NCI-H1105 (cell line): ENCODE measurements at regions not wholly inside any gene's neighbourhood (a gene's known extent, or its start where the extent isn't known, plus 50 kb on each side); places are given as distances from the start of the nearest gene placed in this dataset.

Source experiments
- DNase-seq: peaks from one replicate; lab custom pipeline; 2025; lab: John Stamatoyannopoulos, UW

DNA sequence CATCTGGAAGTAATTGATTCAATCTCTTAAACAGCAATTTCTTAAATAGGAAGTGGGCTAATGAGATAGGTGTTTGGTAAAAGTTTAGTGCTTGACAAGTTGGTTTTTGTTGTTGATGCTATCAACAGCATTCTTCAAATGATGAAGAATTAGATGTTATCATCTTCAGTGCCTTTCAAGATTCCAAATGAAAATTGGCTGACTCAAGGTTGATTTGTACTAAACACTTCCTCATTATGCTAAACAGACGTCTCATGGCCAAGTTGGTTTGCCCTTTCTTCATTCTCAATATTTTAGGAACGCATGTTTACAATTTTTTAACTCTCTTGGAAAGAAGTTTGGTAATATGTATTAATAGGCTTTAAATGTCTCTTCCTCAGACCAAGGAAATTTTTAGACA is 86.0 kb downstream of the MID1IP1 start:
- no peak for DNase-seq

DNA sequence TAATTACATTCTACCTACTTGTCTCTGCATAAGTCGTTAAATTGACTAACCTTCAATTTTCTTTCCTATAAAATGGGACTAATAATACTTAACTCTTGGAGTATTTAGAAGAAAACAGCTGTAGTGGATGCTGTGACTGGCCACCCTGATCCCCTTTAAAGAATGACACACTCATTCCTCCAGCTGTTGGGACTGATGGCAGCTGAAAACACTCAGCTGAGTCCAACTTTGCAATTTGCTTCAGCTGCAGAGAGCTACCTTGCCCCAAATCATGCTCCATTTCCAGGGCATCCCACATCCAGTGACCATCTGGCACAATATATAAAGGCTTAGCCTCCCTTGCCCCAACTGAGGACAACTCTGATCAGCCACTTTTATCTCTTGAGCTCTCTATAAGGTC is 89.1 kb downstream of the MID1IP1 start:
- no peak for DNase-seq

DNA sequence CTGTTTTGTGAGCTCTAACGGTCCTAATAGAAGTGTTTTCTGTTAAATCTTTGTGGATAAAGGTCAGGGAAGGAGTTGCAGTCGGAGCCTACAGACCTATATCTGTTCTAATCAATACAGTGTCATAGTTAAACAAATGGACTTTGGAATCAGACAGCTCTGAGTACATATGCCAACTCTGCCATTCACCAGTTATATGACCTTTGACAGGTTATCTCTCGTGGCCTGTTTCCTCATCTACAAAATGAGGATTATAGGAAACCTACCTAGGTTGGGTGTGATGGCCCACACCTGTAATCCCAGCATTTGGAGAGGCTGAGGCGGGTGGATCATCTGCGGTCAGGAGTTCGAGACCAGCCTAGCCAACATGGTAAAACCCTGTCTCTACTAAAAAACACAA is 89.7 kb downstream of the MID1IP1 start:
- DNase-seq: no peak

DNA sequence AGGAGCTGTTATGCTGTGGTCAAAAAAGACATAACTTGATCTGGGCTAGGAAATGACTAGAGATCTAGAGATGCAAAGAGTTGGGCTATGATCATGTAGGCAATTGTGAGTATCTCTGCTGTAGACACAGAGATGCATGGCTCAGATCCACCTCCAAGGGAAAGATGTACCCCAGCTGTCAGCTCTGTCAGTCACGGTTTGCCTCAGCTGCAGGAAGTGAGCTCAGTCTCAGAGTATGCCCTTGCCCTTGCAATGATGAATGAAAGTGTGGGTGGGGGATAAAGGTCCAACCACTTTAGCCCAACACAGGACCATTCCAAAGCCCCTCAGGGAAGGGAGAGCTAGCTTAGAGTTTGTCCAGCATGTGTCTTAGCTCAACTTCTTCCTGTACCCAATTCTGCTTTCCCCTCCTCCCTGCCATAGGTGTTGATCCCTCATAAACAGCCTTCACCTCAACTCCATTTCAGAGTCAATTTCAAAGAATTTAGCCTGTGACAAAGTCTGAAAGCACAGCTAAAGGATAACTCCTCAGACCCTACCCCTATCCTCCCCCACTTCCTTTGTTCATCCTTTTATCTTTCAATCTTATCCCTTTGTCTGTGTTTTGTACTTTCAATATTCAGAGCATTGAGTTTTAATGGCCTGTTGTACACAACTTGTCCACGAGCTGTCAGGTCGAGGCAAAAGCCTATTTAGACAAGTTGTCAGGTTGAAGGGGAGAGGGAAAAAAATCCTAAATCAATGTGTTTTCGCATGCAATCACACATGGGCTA is 90.6 kb downstream of the MID1IP1 start:
- DNase-seq: no peak

DNA sequence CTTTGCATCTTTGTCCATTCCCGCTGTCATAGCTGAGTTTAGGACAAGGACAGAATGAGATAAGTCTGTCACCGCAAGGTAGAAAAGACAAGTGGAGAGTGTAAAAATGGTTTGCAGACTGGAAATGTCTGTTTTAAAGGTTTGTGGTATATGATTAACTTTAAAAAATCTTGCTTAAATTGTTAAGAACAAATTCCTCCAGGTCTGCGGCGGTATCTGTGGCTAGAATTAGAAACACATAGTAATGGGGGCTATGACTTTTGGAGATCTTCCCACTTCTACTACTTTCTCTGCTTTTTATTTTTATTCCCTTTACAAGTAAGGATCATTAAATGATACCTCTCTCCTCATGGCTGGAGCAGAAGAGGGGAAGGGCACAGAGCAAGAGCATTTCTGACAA is 92.2 kb downstream of the MID1IP1 start:
- no peak for DNase-seq

DNA sequence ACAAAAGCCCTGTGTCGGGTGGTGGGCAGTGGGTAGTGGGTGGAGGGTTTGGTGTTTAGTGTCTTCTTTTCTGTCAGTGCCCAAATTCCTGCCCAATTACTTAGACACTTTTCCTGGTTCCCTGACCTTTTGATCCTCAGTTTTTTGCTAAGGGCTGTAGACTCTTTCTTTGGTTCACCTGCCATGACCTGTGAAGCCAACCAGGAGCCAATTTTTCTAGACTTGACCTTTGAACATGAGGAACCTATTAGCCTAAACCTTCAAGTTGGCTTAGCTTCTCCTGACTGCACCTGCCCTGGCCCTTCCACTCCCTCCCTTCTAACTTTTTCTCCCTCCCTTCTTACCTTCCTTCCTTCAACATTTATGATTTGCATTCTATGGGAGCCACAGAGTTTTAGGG is 94.5 kb downstream of the MID1IP1 start:
- no peak for DNase-seq

DNA sequence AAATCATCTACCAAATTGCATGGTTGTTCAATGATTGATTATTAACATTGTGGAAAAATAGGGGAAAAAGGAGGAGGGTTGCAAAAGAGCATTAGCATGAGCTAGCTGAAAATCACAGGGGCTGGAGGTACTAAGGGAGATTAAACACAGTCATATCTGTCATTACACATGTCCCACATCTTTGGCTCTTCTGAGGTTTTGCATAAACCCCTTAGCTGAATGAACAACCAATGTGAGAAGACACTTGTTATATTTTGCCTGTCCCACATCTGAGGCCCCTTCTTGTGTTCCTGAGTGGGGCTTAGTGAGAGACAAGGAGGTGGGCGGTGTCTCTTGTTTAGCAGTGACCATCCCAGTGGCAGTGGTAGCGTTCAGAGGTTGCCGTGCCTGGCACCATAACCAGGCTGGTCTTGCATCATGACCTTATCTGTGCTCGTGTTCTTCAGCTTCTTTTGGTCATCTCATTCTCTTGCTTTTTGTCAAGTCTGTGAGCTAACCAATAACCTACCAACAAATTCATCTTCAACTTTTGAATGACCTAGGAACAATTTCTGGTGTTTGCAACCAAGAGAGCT is 95.6 kb downstream of the MID1IP1 start:
- no peak for DNase-seq

GRCh38 chrX:38898261-38898660 is 97.0 kb downstream of the MID1IP1 start:
- DNase-seq: no peak

DNA sequence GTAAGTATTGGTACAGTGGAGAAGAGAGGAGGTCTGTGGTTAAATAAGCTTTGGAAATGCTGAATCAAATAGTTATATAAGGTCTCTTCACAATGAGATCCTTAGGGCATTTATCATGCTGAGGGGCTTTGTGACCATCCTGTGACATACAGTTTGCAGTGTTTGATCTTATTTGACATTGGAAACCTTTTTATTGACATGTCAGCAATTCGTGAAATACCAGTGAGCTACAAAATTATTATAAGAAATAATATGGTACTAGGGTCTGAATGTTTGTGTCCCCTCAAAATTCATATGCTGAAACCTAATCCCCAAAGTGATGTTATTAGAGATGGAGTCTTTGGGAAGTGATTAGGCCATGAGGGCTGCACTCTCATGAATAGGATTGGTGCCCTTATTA is 98.4 kb downstream of the MID1IP1 start:
- DNase-seq: no peak

DNA sequence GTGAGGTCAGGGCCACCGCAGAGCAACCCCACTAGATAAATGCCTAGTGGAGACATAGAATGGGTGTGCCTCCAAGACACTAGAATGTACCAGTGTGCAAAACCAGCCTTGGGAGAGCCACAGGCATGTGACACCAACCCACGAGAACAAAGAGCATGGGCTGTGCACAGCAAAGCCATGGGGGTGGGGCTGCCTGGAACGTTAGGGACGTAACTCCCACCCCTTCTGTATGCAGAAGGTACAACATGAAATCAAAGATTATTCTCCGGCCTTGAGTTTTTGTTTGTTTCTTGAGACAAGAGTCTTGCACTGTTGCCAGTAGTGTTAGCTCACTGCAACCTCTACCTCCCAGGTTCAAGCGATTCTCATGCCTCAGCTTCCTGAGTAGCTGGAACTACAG is 99.5 kb downstream of the MID1IP1 start:
- no peak for DNase-seq

DNA sequence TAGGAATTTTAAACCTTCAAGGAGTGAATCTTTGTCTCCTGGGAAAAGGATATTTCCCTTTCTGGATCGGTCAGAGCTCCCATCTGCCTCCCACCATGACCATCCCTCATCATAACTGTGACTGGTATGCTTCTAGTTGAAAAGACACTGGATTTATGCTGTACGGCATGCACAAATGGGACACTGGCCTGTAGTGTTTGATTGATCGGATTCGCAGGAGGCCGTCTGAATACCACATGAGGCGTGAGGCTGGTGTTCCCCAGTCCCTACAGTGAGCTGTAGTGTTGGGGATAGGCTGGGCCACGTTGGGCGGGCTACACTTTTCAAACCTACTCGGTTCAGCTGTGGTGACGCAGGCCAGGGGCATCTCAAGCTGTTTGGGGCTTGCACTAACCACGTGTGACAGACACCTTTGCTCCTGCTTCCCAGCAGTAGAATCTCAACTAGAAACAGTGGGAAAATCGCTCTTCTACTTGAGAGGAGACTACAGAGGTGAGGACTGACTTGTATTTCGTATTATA is 101.8 kb downstream of the MID1IP1 start:
- no peak for DNase-seq

DNA sequence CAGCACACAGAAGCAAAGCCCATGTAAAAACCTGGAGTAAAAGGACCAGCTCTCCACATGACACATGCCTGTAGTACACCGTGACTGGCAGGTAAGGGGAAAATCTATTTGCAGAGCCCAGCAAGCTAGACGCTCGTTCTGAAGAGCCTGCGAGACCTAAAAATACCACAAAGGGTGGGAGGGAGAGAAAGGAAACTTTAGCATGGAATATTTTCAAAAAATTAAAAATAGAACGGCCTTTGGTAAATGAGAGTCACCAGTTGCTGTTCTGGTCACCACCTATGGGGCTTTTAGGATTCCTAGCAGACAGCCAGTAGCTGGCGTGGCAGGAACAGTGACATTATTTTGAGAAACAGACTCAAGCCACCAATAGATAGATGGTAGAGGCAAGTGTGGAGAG is 115.5 kb downstream of the MID1IP1 start:
- DNase-seq: no peak

DNA sequence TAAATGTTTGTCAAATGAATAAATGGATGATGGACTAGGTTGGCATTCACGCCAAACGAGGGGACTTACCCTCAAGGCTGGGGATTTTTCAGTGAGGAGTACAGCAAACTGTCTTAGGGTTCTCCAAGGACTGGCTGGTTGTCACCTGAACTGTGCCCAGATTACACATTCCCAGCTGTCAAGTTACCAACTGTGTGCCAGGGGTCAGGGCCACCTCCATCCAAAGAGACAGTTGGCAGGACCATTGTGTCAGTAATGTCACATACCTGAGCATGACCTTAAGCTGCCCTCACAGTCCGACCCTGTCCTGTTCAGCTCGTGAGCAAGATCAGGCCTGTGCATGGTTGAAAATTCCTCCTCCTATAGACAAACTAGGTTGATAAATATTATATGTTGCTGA is 116.7 kb downstream of the MID1IP1 start:
- no peak for DNase-seq

- no peak for DNase-seq
These were observed 117.9 kb downstream of the MID1IP1 start for GRCh38 chrX:38919202-38919601.

GRCh38 chrX:38919853-38920528 is 118.7 kb downstream of the MID1IP1 start:
- no peak for DNase-seq

- DNase-seq: no peak
These were observed 122.3 kb downstream of the MID1IP1 start for GRCh38 chrX:38923451-38923969.

DNA sequence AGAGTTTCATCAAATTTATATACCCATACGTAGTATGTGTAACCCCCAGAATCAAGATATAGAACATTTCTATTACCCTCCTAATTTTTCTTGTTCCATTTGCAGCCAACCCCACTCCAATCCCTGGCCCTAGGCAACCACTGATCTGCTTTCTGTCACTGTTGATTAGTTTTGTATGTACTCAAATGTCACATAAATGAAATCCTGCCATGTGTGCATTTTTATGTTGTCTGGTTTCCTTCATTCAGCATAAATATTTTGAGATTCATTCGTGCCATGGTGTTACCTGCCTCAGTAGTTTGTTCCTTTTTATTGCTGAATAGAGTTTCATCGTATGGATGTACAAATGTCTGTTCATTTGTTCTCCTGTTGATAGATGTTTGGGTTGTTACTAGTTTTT is 126.3 kb downstream of the MID1IP1 start:
- no peak for DNase-seq

GRCh38 chrX:38929966-38930421 is 128.7 kb downstream of the MID1IP1 start:
- no peak for DNase-seq

GRCh38 chrX:38930474-38930873 is 129.2 kb downstream of the MID1IP1 start:
- DNase-seq: no peak

GRCh38 chrX:38935561-38935960 is 134.3 kb downstream of the MID1IP1 start:
- no peak for DNase-seq

DNA sequence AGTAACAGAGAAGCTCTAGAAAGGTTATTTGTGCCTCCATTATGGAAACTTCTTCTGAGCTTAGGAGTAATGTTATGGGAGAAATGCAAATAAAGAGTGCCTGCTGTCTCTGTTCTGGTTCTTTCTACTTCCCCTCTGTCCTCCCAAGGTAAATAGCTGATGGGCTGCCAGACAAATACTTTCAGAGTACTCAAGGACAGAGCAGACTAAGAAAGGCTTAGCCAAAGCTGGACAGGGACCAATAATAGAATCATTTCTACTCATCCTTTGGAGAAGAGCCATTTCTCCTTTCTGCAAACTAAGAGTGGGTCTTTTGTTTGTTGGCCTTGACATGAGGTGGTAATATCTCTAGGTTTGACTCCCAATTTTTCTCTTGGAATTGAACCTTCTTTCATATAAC is 136.1 kb downstream of the MID1IP1 start:
- DNase-seq: no peak

DNA sequence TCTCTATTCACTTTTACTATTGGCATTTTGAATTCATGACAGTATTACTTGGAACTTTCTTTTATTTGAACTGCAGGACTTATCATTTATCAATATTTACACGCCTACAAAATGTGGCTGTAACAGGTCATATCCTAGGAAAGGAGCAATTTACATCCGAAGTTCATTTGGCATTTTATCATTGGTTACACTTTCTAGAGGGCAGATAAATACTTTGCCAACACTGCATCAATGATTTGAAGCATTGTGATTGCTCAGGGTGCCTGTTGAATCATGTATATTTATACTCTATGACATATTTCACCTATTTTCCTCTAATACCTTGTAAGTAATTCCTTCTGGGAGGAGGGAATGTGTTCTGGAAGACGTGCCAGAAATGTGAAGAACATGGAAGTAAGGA is 136.7 kb downstream of the MID1IP1 start:
- no peak for DNase-seq

GRCh38 chrX:38939067-38939466 is 137.8 kb downstream of the MID1IP1 start:
- DNase-seq: no peak
